NCI-H526 treated with DMSO at 0.1 percent for 48 hours (cell line): ENCODE measurements at regions not wholly inside any gene's neighbourhood (a gene's known extent, or its start where the extent isn't known, plus 50 kb on each side); places are given as distances from the start of the nearest gene placed in this dataset.

Experiments
- DNase-seq: peaks from one replicate; lab custom pipeline; 2025; lab: John Stamatoyannopoulos, UW

DNA sequence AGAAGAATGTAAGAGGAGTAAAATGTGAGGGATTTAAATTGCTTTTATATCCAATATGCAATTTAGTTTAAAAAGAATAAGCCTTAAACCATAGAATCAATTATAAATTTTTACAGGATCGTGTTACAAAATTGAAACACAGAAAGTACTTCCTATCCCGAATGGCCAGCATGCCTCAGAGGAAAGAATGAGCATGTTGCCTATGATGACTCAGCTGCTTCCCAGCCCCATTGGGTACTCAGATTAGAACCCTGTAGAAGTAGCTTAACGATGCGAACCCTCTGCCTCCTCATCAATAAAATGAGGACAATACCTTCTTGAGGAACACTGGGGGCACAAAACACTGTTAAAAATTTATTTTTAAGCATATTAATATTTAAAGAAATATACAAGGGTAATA is 113.4 kb upstream of the CDK1 start:
- no peak for DNase-seq

DNA sequence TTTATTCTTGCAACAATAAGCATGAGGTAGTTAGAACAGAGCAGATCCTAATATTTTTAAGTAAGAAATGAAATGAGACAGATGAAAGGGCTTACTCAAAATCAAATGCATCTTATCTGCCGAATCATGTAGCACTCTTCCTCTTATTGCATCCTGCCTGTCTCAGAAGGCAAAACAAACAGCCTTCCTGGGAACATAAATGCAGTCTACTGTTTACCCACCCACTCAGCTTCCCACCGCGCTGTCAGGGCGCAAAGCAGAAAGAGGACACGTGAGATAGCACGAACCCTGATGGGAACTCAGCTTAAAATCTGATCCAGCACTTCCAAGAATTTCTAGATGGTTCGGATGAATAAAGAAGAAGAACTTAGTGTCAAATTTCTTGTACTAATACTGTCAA is 114.4 kb upstream of the CDK1 start:
- no peak for DNase-seq

DNA sequence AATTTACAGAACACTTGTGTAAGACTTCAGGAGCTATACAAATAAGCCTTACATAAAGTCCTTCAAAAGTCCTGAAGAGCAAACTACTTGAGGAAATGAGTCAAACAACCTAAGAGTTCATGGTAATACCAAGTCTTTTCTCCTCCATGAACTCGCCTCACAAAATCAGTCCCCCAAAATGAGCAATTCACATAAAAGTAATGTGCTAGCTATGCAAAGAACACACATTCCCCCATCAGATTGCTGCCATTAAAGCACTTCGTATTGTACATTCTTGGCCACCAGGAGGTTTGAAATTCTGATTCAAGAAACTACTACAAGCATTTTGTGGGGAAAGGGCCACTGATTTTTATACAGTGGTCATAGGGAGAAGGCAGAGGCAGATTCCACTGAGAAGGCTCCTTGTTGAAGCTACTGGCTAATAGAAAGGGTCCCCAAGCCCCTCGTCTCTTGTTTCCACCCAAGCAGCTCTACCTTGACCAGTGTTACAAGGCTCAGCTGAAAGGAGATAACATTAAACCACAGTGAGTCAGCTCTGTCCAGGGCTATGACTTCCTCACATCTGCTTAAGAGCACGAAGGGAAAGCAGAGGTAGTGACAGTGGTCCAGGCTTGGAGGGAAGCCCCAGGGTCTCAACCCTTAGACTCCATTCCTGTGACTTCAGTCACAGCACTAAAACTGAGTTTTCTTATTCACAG is 115.2 kb upstream of the CDK1 start:
- no peak for DNase-seq

DNA sequence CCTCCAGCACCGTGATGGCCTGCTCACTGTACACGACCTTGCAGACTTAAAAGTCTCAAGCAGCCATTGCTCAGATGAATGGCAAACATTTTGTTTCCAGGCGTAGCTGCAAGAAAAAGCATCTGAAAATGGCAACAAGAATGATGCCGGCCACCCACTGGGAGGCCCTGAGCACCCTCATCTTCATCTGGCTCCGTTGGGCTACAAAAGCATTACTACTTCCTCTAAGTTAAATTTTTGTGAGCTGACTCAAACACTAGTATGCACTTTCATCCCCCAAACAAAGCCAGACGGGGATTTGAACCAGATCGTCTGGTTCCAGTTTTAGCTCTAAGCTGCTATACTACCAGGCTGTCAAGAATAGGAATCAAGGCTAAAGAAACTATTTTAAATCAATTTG is 116.6 kb upstream of the CDK1 start:
- no peak for DNase-seq

DNA sequence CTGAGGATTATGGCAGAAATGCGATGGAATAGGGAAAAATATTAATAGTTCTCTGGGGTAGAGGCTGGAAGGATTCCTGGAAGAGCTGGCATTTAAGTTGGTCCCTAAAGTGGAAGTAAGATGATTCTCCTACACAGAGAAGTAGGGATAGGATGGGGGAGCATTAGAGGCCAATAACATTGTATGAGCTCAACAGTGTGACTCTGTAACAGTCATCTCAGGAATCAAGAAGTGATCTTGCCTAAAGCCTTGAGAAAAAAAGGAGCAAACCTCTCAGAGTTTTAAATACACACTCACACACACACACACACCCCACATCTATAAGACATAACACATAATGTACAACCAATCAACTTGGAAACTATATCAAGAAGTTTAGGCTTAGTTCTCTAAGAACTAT is 117.7 kb upstream of the CDK1 start:
- DNase-seq: no peak

DNA sequence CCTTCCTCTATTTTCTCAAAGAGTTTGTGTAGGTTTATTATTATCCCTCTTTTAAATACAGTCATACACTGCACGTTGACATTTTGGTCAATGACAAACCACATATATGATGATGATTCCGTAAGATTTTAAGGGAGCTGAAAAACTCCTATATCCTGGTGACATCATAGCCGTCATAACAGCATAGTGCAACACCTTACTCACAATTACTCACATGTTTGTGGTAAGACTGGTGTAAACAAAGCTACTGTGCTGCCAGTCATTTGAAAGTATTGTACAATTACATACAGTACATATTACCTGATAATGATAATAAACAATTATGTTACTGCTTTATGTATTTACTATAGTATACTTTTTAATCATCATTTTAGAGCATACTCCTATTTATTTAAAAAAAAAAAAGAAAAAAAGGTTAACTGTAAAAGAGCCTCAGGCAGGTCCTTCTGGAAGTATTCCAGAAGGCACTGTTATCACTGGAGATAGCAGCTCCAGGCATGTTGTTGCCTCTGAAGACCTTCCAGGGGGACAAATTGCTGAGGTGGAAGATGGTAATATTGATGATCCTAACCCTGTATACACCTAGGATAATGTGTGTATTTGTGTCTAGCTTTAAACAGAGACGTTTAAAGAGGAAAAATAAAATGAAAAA is 123.3 kb upstream of the CDK1 start:
- no peak for DNase-seq

DNA sequence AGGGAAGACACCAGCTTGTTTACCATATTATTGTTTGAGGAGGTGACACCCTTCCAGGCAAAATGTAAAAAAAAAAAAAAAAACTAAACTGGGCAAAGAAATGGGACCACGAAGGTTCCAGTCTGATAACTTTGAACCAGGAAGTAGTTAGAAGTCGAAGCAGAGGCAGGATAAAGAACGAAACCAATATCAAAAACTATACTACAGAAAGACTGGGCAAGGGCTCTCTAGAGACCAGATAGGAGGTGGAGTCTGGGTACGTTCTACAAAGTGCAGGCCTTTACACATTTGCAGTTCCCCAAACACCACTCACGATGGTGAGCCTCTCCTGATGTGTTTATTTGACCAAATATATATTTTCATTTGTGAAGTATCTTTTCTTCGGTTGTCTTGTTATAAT is 125.7 kb upstream of the CDK1 start:
- DNase-seq: no peak

DNA sequence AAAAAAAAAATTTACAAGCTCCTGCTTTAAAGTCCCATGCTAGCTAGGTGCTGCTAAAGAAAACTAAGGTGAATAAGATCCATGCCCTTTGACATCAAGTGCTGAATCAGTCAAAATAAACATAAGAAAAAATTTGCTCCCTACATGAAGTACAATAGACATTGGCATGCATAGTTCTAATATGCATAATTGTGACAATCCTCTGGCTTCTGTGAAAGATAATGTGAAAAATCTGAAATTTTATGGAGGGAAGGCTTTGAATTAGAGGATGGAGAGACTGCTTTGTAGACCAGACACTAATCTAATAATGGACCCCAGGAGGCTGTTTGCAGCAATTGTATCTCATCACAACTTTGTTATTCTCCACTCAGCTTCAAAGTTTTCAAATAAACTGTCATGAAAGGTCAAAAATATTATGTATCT is 127.9 kb upstream of the CDK1 start:
- DNase-seq: no peak

DNA sequence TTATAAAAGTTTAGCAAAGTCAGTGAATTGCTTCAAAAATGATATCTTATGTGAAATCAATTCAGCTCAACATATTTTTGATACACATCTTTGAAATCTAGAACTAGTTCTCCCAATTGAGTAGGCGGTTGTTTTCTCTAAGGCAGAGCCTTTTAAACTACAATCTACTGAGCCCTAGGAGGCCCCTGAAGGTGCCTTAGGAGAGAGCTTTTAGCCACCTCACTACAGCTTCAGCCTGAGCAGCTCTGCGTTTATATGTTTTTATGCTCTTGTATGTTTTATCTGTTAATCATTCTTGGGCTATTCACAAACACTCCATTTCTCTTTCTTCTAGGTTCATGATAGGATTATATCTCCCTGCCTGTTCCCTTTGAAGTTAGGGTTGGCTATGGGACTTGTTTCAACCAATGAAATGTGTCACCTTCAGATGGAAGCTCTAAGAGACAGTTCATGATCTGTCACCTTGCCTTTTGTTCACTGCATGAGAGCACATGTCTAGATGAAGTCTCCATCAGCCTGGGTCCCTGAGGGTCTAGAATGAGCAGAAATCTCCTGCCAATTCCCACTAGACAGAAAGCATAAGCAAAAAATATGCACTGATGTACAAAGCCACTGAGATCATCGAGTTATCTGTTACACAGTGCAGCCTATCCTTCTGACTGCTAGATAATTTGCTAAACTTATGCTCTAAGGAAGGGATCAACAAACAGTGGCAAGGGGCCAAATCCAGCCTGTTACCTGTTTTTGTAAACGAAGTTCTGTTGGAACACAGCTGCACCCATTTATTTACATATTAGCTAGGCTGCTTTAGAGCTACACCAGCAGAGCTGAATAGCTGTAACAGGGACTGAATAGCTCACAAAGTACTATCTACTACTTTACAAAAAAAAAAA is 128.5 kb upstream of the CDK1 start:
- DNase-seq: peak; percentile 4

DNA sequence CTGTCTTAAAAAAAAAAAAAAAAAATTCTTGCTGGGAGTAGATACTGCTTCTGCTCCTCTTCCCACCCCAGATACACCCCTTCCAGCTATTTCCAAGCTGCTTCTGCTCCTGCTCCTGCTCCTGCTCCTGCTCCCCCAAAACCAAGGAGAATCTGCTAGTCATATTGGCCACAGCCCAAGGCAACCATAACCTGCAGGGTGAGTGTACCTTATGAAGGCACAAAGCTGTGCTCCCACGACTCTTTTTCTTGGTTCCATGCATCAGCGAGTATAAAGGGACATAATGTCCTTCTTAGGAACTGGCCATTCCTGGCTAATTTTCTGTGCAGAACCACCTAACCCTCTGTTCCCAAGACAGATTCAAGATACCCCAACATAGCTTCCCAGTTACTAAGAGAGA is 129.5 kb upstream of the CDK1 start:
- DNase-seq: no peak

DNA sequence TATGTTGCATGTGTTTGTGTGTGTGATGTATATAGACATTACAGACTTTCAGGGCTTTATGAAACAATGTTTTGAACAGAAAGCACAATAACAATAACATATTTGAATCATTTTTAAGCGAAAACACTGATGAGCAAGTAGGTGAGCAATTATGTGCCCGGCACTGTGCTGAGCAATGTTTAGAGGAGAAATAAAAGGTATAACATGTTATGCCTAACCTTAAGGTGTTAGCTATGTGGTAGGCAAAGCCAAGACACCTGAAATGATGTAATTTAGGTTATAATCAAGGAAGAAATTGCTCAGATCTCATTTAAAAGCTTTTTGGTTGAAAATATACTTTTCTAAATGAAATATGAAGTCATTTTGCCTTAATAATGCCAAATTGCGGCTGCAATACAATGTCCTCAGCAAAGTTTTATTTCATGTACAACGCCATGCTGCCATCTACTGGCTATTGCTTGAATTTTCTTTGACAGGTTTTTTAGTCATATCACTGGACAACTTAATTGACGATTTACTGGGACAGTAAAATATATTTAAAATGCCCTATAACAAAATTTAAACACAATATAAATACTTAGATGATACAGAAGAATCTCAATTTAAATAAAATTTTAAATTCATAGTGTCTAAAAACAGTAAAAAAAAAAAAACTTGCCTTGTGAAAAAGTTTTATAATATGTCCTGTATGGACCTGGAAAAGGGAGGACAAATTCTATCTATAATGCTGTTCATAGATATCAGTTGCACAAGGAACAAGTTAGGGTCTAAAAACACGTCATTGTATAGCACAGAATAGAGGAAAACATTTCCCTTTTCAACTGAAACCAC is 131.1 kb upstream of the CDK1 start:
- DNase-seq: peak; percentile 19

DNA sequence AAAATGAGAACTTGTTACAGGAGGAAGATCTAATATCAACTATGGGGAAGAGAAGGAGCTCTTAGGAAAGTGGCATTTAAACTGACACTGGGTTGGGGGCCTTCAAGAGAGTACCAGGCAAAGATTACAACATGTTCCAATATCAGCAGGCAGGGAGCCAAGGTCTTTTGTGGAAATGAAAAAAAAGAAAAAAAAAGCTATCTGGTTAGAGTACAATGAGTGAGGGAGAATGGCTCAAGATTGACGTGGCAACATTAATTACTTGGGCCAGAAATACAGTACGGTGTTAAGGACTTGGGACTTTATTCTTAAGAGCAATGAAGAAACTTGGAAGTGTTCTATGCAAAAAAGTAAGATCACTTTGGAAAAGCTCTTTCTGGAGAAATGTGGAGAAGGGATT is 132.3 kb upstream of the CDK1 start:
- DNase-seq: no peak

DNA sequence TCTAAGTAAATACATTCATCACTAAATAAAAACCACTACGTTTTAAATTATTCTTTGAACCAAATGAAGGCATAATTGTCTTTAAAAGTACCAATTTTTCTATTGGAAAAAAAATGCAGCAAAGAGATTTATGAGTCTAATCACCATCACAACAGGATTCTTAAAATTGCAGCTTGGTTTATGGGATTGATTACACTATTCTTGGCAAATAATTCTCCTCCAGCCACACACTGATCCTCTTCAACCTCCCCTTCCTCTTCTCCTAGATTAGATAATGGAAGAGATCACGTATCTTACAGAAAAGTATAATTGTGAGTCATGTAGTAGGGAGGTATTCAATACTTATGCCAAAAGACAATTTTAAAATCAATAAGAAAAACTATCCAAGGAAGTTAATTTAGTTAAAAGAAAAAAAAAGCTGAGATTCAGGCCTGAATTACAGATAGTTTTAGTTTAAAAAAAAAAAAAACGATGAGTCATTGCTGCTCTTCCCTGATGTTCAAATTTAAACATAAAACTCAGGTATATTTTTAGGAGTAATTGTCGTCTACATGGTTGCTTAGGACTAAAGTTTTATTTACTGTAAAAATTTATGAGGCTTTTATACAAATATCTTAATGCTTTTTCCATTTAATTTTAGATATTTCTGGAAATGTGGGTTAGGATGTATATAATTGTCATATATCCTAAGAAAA is 133.7 kb upstream of the CDK1 start:
- DNase-seq: no peak

DNA sequence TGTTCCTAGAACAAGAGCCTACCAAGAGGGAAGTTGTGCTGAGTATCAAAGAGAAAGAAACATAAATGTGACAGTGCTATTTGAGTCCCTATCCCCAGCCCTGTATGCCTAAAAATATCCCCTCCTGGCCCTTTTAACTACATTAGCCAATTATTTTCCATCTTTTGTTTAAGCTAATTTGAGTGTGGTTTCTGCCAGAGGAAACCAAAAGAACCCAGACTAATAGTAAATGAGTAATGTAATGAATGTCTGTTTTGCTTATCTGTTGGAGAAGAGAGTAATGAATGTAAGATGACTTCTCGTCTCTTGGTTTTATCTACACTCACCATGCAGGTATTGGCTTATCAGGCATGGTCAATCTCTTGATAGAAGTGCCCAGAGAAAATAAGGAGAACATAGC is 134.4 kb upstream of the CDK1 start:
- no peak for DNase-seq

DNA sequence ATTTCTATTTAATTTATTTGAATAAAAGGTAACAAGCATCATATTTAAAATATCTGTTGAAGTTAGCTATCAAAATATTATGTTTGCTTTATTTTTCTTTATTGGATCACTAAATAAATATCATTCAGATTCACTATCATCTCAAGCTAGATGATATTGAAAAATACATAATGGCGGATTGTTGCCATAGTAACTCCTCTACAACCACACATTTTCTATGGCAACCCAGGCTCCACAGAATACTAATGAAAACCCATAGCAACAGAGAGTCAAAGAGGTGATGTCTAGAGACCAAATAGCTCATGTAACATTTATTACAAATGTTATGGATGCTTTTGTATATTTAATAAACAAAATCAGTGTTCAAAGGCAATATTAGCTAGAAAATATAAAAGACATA is 148.9 kb upstream of the CDK1 start:
- DNase-seq: no peak

DNA sequence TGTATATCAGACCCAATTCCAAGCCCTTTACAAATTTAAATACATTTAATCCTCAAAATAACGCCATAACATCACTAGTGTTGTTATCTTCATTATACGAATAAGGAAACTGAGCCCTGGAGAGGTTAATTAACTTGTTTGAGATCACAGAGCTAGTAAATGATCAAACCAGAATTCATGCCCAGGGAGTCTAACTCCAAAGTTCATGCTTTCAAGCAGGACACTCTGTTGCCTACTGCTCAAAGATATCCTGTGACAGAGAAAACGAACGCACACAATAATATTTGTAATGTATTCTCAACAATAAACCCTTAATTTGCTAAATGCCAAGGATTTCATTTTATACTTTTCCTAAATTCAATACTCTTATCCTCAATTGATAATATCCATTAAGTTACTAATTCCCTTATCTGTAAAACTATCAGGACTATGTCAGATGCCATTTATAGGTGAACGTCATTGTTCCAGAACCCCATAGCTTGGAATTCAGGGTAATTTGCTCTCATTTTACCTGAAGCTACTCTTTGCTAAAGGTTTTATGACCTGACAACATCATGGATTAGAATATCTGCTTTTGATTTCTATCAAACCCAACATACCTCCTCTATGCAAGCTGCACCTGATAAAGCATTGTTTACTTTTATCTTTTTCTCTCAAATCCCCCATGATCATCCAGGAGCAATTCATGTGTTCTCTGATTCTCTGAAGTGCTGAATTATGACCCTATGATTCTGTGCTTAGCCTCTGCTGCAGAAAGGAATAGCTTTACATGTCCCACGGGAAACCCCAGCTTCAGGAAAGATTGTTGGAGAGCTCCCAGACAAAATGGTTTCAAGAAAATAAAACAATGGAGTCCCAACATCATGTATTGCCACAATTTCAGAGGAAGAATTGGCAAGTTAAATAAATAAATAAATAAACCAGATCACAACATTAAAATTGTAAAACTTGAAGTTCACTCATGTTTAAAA is 150.2 kb upstream of the CDK1 start:
- no peak for DNase-seq

DNA sequence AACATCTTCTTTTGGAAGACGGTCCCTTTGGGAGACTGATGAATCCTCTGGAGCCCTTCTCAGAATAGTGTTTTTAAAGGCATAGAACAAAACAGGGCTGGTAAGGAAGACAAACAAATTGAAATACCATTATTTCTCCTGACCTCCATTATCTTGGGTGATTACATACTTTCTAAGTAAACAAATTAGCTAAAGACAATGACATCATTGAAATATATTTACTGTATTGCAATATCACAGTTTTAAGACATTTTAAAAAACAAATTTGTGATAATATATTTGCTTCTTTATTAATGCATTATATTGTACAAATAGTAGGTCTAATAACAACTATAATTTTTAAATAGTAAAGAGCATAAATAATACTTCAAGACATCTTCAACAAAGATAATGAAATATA is 152.2 kb upstream of the CDK1 start:
- DNase-seq: no peak

DNA sequence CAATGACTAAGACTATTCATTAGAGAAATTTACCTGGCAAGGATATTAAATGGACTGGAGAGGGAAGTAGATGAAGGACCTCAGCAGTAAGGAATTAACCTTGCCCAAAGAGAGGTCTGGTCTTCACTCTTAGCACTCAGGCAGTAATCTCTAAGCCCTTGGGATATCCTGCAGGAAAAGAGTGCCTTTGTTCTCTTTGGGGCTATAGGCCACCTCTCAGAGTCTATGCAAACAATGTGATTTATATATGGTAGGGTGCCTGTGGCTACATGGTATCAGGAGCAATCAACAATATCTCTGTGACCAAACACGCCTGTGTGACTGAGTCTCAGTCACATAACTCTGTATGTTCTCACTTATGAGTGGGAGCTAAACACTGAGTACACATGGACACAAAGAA is 154.7 kb upstream of the CDK1 start:
- DNase-seq: no peak

DNA sequence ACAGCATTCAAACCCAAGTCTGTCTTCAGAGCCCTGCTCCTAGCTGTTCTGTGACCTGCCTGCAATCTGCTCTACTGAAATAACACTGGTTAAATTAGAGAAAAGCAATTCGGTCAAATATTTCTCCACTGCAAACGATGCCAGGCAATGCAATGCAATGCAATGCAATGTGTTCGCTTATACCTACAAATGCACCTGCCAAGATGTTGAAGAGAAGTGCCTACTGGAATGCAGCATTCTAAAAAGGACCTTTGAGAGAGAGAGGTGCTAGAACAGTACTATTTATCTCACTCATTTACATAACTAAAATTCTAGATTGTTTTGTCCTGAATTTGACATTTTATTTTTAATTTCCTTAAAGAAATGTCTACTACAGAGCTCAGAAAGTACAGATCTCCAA is 157.3 kb upstream of the CDK1 start:
- no peak for DNase-seq

DNA sequence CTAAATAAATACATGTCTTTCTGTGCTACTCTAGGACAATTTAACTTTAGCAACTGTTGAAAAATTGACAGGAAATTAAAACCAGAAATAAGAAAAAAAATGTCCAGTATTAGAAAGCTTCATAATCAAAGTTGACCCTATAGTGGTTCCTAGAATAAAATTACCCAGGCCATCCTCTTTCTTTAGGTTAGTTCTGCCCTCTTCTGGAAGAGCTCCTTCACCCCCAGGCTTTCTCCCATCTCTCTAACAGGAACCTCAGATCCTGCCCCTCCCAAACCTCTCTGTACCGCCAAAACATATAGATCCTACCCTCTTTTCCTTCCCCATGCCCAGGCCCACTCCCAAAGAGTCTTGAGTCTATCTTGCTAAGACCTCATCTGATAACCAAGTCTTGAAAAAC is 159.4 kb upstream of the CDK1 start:
- no peak for DNase-seq
